ENCODE measurements at regions not wholly inside any gene's neighbourhood (a gene's known extent, or its start where the extent isn't known, plus 50 kb on each side); places are given as distances from the start of the nearest gene placed in this dataset.

DNA sequence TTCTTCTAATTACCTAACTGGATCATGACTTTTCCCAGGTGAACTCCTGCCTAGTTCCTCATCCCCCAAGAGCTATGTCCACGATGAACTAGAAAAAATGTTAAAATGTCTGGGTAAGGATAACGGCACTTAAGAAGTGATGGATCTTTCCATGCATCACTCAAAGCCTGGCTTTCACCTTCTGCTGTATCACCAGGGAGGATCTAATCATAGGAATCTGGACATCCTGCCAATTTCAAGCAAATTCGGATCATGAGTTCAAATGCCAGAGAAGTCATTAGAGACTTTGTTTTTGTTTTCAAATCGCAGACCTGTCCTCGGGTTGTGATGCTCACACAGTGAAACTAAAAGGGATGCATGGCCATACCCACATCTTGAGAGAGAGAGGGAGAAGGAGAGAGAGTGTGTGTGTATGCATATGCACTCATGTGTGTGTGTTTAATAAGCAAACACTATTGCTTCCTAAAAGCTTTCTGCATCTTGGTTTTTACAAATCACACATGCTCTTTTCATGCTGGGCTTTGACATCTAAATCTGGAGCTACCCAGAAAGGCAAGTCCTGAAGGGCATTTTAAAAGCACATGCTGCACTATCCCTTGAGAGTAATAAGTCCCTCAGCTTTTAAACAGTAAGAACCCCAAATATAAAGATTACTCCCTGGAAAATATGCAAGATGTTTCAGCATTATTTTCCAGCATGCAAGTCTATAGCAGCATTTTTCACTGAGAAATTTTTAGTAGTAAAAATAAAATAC is 524.6 kb upstream of the NOX3 start:
- Mint-ChIP-seq H3K4me1 (ENCODE audit: low read depth) (peaks cover 16% of the 10 kb centered on the region), H3K36me3 (ENCODE audit: low read depth) (no peaks in the 10 kb centered on the region), H3K4me3 (ENCODE audit: unreplicated experiment) (no peak overlapping the region), H3K9me3 (ENCODE audit: low read depth) (no peaks in the 10 kb centered on the region), H3K27ac (ENCODE audit: unreplicated experiment) (no peak overlapping the region), H3K27me3 (ENCODE audit: low read depth) (peaks cover 3% of the 10 kb centered on the region)
- TF ChIP-seq, protein P1, sequence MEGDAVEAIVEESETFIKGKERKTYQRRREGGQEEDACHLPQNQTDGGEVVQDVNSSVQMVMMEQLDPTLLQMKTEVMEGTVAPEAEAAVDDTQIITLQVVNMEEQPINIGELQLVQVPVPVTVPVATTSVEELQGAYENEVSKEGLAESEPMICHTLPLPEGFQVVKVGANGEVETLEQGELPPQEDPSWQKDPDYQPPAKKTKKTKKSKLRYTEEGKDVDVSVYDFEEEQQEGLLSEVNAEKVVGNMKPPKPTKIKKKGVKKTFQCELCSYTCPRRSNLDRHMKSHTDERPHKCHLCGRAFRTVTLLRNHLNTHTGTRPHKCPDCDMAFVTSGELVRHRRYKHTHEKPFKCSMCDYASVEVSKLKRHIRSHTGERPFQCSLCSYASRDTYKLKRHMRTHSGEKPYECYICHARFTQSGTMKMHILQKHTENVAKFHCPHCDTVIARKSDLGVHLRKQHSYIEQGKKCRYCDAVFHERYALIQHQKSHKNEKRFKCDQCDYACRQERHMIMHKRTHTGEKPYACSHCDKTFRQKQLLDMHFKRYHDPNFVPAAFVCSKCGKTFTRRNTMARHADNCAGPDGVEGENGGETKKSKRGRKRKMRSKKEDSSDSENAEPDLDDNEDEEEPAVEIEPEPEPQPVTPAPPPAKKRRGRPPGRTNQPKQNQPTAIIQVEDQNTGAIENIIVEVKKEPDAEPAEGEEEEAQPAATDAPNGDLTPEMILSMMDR (IDR thresholded peaks at IDR 0.05): no peak
- DNase-seq (ENCODE audit: low spot score): no peak

DNA sequence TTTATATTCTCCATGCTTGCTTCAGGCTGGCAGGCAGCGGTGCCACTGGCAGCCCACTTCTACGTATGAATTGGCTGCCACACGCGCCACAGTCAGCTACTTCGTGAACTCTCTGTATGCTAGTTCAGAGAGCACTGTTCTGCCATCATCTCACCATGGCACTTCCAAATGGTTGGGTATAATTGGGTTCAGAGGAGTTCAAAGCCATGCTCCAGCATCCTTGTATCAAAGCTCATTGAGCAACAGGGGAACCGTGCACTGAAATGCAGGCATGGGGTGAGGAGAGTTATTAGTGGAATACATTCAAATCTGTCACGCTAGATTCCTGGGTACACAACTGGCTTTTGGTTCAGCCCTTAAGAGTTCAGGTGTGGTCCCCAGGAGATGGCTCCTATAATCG is 519.9 kb upstream of the NOX3 start:
- TF ChIP-seq, protein P1 (IDR thresholded peaks at IDR 0.05): no peak
- H3K4me1 Mint-ChIP-seq (ENCODE audit: low read depth): peaks cover 12% of the 10 kb centered on the region
- no peak overlapping the region for H3K4me3 Mint-ChIP-seq (ENCODE audit: unreplicated experiment)
- no peaks in the 10 kb centered on the region for H3K27me3 Mint-ChIP-seq (ENCODE audit: low read depth)
- H3K36me3 Mint-ChIP-seq (ENCODE audit: low read depth): no peaks in the 10 kb centered on the region
- no peaks in the 10 kb centered on the region for H3K9me3 Mint-ChIP-seq (ENCODE audit: low read depth)
- DNase-seq (ENCODE audit: low spot score): no peak
- H3K27ac Mint-ChIP-seq (ENCODE audit: unreplicated experiment): no peak overlapping the region

DNA sequence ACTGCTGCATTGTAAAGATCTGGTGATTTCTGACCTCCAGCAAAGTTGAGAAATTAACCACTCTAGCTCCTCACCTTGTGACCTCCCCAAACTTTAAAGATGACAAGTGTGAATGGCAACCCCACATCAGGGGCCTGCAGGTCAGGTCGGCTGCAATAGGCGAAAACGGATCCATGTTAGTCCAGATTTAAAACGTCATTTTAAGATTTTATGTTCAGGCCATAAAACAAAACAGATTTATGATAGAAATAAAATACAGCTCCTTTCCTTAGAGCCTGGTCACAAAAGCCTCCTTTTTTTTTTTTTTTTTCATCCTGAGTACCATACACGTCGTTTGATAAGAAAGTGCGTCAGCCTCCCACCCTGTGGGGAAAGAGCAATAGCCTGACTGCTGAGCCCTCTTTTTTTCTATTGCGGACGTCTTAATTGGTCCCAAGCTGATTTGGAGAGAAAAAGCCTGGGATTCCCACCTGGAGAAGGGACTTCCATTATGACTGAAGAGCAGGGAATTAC is 519.2 kb upstream of the NOX3 start:
- Mint-ChIP-seq H3K36me3 (ENCODE audit: low read depth) (no peaks in the 10 kb centered on the region), H3K27ac (ENCODE audit: unreplicated experiment) (no peak overlapping the region), H3K27me3 (ENCODE audit: low read depth) (no peaks in the 10 kb centered on the region), H3K4me1 (ENCODE audit: low read depth) (peaks cover 12% of the 10 kb centered on the region), H3K4me3 (ENCODE audit: unreplicated experiment) (no peak overlapping the region), H3K9me3 (ENCODE audit: low read depth) (no peaks in the 10 kb centered on the region)
- no peak for DNase-seq (ENCODE audit: low spot score)
- TF ChIP-seq, protein P1 (IDR thresholded peaks at IDR 0.05): no peak

DNA sequence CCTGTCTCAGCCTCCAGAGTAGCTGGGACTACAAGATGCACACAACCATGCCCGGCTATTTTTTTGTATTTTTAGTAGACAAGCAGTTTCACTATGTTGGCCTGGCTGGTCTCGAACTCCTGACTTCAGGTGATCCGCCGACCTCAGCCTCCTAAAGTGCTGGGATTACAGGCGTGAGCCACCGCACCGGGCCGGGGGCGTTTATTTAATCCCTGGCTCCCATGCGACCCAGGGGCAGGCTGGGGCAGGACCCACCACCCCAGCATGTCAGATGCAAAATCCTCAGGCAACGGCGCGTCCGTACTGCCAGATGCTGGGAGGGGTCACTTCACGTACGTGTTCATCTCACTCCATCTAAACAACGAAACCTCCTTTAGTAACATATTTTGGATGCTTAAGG is 518.7 kb upstream of the NOX3 start:
- Mint-ChIP-seq H3K4me1 (ENCODE audit: low read depth) (peaks cover 14% of the 10 kb centered on the region), H3K27me3 (ENCODE audit: low read depth) (no peaks in the 10 kb centered on the region), H3K36me3 (ENCODE audit: low read depth) (no peaks in the 10 kb centered on the region), H3K27ac (ENCODE audit: unreplicated experiment) (no peak overlapping the region), H3K9me3 (ENCODE audit: low read depth) (no peaks in the 10 kb centered on the region), H3K4me3 (ENCODE audit: unreplicated experiment) (no peak overlapping the region)
- TF ChIP-seq, protein P1 (IDR thresholded peaks at IDR 0.05): no peak
- DNase-seq (ENCODE audit: low spot score): no peak

DNA sequence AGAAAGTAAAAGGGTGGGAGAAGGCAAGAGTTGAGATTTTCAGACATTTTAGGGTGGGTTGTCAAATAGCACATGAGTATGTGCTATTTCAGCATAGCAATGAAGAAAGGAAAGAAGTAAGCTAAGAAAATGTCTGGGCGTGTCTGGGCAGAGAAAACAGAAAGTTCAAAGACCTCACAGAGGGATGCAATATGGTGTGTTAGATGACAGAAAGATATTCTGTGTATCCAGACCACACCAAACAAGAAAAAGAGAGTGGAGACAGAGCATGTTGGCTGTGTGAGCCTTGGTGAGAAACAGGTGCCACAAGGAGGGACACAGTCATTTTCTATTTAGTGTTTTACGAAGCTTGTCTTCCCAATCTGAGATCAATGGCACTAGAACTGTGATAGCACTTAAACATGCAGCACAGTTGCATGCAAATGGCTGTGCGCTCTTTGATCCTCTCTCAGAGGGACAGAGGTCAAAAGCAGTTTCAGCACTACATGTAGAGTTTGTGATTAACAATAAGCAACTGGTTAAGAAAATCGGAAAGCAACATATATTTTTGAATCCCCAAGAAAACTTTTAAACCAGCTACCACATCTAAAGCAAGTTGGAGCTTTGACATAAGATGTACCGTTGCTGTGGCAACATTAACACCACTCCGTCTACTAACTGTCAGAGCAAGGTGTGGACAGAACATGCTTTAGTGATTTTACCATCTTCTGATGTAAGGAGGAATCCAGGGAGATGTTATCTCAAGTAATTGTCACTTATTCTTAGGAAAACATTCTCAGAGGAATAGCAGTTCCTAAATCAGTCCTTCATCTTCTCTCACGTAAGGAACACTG is 515.5 kb upstream of the NOX3 start:
- peaks cover 14% of the 10 kb centered on the region for H3K4me1 Mint-ChIP-seq (ENCODE audit: low read depth)
- TF ChIP-seq, protein P1 (IDR thresholded peaks at IDR 0.05): no peak
- no peaks in the 10 kb centered on the region for H3K27me3 Mint-ChIP-seq (ENCODE audit: low read depth)
- no peak for DNase-seq (ENCODE audit: low spot score)
- H3K27ac Mint-ChIP-seq (ENCODE audit: unreplicated experiment): no peak overlapping the region
- H3K4me3 Mint-ChIP-seq (ENCODE audit: unreplicated experiment): no peak overlapping the region
- H3K9me3 Mint-ChIP-seq (ENCODE audit: low read depth): no peaks in the 10 kb centered on the region
- H3K36me3 Mint-ChIP-seq (ENCODE audit: low read depth): no peaks in the 10 kb centered on the region
